ENCODE measurements at regions not wholly inside any gene's neighbourhood (a gene's known extent, or its start where the extent isn't known, plus 50 kb on each side); places are given as distances from the start of the nearest gene placed in this dataset.

DNA sequence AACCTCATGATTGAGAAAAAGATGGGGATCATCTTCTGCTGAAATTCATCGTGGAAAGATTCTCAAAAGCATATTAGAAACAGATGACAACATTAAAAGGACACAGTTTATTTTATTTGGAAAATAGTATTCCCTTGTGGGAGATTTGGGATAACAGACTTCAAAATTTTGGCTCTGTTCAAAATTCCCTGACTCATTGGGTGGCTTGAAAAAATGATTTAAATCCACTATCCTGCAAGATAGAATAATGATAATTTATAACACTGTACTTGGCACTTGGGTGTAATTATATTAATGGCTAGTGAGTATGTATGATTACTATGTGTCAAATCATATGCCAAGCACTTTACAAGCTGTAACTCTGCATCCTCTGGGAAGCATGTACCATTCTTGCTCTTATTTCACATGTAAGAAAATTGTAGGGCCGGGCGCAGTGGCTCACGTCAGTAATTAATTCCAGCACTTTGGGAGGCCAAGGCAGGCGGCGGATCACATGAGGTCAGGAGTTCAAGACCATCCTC, 128.8 kb downstream of the LMNTD1 start:
- intact Hi-C loops (cut with micrococcal nuclease) = no loop called here

DNA sequence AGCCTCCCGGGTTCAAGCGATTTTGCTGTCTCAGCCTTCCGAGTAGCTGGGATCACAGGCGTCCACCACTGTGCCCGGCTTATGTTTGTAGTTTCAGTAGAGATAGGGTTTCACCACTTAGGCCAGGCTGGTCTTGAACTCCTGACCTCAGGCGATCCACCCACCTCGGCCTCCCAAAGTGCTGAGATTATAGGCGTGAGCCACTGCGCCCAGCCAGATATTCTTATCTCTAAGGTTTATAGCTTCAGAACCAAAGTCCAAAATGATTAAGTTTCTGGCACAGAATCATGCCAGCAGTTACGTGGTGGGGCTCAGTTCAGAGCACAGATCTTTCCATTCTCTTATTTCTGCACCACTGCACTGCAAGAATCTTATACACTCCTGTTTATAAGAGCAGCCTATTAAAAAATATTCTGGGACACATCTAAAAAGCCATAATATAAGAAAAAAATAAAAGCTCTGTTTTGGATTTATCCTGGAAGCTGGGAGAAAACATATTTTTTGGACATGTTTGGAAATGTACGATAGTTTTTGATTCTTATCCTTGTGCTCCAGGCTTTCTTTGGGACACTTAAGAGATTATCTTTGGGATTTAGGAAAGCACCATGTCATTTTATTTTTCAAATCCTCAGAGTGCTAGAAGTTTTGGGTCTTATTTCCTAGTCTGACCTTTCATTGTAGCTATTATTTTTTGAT, 129.6 kb downstream of the LMNTD1 start:
- intact Hi-C loops (cut with micrococcal nuclease) = no loop called here

DNA sequence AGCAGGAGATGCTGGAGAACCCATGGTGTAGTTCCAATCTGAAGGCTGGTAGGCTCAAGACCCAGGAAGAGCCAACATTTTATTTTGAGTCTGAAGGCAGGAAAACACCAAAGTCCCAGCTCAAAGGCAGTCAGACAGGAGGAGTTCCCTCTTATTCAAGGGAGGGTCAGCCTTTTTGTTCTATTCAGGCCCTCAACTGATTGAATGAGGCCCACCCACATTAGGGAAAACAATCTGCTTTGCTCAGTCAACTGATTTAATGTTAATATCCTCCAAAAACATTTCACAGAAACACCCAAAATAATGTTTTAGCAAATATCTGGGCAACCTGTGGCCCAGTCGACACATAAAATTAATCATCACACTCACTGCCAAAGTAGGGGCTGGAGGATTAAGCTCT, 130.8 kb downstream of the LMNTD1 start:
- intact Hi-C loops (cut with micrococcal nuclease) = no loop called here

DNA sequence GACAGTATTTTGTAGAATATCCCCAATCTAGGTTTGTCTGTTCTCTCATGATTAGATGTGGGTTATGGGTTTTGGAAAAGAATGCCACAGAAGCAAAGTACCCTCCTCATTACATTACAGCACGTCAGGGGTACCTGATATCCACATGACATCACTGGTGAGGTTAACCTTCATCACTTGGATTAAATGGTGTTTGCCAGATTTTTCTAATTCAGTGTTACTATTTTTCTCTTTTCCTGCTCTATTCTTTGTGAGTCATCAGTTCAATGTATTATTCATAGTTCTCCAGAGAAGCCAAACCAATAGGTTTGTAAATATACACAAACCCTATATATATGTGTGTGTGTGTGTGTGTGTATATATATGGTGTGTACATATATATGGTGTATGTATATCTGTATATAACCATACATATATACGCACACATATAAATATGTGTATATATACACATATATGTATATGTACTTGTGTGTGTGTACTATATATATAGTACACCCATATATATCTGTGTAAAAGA, 131.4 kb downstream of the LMNTD1 start:
- intact Hi-C loops (cut with micrococcal nuclease) = no loop called here

DNA sequence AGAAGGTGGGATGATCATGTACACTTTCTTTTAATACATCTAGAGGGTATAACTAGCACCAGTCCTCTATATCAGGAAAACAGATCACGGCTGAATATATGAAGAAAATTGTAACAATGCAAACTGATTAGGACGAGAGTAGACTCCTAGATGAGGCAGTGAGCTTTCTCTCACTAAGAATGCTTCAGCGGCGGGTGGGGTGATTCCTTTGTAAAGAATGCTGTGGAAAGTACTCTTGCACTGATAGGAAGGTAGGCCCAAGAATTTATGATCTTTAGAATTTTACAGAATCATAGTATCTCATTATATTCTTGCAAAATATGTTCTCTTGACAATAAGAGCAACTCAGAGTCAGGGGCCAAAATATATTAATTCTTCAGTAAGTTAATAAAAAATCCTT, 133.0 kb downstream of the LMNTD1 start:
- intact Hi-C loops (cut with micrococcal nuclease) = no loop called here

DNA sequence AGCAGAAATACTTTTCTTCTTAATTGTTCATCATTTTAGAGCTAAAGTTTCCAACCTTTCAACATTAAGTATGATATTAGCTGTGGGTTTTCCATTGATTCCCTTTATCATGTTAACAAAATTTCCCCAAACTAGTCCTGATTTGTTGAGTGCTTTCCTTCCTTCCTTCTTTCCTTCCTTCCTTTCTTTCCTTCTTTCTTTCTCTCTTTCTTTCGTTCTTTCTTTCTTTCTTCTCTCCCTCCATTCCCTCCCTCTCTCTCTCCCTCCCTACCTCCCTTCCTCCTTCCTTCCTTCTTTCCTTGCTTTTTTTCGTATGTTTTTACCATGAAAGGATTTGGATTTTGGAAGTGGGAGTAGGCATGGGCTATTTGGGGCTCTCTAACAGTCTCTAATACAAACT, 133.5 kb downstream of the LMNTD1 start:
- intact Hi-C loops (cut with micrococcal nuclease) = no loop called here

DNA sequence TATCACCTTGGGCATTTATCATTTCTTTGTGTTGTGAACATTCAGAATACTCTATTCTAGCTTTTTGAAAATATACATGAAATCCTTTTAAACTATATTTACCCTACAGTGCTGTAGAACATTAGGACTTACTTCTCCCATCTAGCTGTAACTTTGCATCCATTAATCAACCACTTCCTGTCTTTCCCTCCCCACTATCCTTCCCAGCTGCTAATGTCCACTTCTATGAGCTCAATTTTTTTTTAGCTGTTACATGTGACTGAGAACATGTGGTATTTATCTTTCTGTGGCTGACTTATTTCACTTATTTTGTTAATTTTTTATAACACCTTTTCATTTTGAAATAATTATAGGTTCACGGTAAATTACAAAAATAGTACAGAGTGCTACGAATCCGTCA, 136.0 kb downstream of the LMNTD1 start:
- intact Hi-C loops (cut with micrococcal nuclease) = no loop called here

DNA sequence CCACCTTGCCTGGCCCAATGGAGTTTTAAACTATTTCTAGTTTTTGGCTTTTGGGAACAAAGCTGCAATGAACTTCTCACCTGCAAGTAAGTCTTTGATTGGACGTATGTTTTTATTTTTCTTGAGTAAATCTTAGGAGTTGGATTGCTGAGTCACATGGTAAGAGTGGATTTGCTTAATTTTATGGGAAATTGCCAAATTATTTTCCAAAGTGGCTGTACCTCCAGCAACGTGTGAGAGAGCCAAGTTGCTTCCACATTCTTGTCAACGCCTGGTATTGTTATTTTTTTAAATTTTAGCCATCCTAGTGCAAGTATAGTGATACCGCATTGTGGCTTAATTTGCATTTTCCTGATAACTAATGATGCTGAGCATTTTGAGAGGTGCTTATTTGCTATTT, 136.6 kb downstream of the LMNTD1 start:
- intact Hi-C loops (cut with micrococcal nuclease) = no loop called here

DNA sequence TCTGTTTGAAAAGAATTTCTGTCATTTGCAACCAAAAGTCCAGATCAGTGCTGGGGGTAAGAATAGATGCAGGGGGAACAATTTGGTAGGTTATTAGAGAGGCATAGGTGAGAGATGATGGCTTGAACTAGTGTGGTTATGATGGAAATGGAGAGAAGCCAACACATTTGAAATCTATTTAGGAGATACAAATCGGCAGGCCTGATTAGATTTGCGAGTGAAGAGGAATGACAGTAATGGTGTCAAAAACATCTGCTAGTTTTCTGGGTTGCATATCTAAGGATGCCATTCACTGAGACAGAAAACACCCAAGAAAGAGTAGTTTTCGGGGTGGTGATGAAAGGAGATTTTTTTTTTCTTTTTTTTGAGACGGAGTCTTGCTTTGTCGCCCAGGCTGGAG, 138.1 kb downstream of the LMNTD1 start:
- intact Hi-C loops (cut with micrococcal nuclease) = no loop called here

DNA sequence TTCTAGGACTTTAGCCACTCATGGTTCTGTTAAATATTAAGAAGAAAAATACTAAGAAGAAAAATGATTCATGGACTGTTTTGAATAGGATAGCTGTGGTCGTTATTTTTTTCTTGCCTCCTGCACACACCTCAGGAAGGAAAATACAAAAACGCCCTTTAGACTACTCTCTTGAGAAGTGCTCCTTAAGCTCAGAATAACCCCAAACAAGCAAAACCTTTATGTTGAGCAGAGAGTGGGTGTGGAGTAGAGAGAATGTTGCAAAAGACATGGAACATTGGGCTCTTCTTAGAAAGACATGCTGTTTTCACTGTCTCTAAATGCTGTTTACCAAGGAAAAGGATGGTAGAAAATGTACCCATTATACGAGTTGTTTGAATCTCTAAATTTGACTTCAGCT, 140.3 kb downstream of the LMNTD1 start:
- intact Hi-C loops (cut with micrococcal nuclease) = no loop called here

DNA sequence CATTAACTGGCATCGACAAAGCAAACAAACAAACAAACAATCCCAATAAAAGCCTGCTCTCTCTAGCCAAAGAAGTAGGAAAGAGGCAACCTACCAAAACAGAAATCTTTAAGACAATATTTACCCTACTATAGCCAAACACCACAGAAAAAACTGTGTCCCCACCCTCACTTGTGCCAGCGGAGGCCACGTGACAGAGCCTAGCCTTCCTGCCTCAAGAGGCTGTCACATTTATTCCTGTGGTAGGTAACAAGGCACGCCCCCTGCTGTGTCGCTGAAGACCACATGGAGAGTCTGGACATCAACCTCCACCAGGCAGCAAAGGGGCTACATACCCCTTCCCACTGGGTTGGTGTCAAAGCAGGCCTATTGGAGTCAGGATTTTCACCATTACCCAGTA, 148.1 kb downstream of the LMNTD1 start:
- intact Hi-C loops (cut with micrococcal nuclease) = no loop called here

DNA sequence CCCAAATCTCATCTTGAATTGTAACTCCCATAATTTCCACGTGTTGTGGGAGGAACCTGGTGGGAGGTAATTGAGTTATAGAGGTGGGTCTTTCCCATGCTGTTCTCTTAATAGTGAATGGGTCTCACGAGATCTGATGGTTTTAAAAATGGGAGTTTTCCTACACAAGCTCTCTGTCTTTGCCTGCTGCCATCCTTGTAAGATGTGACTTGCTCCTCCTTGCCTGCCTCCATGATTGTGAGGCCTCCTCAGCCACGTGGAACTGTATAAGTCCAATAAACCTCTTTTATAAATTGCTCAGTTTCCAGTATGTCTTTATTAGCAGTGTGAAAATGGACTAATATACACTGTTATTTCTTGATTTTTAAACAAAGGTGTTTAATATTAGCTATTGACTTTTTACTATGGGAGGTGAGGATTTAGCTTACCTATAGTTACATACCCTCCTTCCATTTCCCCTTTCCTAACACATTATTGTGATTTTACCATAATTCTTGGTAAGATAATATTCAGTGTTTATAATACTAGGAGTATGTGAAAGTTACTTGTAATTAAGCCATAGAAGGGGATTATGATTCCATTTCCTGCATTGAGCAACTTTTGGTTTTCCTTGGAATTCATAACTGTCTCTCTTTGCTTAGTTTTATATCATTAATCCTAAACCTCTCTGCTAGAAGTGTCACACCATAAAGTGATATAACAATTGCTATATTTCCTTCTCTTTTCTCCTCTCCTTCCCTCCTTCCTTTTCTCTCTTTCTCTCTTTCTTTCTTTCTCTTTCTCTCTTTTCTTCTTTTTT, 151.0 kb upstream of the KRAS start:
- intact Hi-C loops (cut with micrococcal nuclease) = no loop called here

DNA sequence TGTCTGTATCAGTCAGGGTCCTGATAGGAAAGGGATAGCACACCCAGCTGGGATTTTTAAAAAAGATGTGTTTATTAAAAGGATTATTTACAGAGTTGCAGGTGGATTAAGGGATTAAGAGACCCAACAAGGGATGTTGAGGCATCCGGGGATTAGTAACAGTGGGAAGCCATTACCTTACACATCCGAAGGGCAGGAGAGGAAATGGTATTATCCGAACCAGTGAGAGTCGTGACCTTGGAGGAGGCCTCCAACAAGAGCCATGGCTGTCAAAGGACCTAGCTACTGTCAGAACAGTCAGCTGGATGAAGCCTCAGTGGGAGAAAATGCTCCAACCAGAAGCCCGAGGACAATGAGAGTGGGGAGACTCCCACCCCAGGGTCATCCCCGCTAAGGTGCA, 146.3 kb upstream of the KRAS start:
- intact Hi-C loops (cut with micrococcal nuclease) = no loop called here

DNA sequence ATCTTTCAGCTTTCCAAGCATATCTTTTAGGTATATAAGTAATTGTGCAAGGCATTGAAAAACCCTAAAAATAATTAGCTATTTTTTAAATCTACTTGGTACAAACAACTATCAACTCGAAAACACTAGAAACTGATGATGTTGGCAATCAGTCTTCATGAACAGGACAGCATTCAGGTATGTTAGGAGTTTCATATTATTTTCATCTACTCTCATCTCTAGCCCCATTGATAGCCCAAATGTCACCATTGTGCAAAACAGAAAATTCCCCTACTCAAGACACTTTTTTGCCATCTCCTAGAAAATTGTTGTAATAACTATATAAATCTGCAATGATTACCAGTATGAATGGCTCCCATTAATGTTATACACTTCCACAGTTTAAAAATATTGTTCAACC, 144.5 kb upstream of the KRAS start:
- intact Hi-C loops (cut with micrococcal nuclease) = no loop called here

DNA sequence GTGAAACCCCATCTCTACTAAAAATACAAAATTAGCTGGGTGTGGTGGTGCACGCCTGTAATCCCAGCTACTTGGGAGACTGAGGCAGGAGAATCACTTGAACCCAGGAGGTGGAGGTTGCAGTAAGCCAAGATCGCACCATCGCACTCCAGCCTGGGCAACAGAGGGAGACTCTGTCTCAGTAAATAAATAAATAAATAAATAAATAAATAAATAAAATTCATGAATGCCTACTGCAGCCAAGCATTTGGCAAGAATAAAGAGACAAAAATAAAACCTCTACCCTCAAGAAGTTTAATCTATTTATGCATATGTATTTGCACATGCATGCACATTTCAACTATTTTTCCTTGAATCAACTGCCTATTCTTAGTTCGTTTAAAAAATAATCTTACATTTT, 144.0 kb upstream of the KRAS start:
- intact Hi-C loops (cut with micrococcal nuclease) = loop anchor here (5.0 kb wide), 1 partner anchor 1442 kb away; no protein-coding TSS in a partner anchor

DNA sequence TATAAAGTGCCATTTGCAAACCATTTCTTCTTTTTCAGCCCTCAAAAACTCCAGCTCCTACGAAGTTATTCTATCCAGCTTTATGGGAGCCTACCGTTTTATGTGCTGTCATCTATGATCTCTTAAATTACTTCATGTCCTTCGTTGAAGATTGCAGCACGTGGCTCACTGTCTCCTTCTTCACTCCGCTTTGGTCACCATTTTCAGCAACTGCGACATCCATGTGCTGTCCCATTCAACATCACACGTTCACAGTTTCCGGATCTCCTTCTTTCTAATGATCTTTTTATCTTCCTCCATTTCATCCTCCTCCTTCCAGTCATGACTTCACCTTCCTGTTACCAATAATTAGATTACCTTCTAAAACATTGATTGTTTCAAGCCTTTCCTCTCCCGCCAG, 143.3 kb upstream of the KRAS start:
- intact Hi-C loops (cut with micrococcal nuclease) = loop anchor here (5.0 kb wide), 1 partner anchor 1442 kb away; no protein-coding TSS in a partner anchor

DNA sequence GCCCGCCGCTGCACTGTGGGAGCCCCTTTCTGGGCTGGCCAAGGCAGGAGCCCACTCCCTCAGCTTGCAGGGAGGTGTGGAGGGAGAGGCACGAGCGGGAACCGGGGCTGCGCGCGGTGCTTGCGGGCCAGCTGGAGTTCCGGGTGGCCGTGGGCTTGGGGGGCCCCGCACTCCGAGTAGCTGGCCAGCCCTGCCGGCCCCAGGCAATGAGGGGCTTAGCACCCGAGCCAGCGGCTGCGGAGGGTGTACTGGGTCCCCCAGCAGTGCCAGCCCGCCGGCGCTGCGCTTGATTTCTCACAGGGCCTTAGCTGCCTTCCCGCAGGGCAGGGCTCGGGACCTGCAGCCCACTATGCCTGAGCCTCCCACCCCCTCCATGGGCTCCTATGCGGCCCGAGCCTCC, 140.6 kb upstream of the KRAS start:
- intact Hi-C loops (cut with micrococcal nuclease) = loop anchor here (5.0 kb wide), 1 partner anchor 1439 kb away; no protein-coding TSS in a partner anchor

DNA sequence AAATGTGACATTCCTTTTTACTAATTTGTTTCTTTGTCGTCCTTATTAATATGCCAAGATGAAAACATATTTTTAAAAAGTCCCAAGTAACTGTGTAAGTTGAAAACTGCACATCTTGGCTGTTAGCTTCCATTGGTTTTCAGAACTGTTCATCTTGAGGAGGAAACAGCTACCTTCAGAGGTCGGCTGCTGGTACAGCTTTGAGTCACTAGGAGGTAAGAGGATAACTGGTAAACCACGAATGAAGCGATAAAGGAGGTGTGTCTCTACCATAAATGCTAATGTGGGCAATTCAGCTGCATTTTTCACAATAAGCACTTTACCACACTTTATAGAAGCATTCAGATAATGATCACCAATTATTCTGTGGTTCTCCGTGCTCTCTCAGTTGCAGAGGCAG, 137.5 kb upstream of the KRAS start:
- intact Hi-C loops (cut with micrococcal nuclease) = loop anchor here (1.0 kb wide), 4 partner anchors 193 to 641 kb away; partner anchors contain the start of genes DNAI7 and ETFRF1

DNA sequence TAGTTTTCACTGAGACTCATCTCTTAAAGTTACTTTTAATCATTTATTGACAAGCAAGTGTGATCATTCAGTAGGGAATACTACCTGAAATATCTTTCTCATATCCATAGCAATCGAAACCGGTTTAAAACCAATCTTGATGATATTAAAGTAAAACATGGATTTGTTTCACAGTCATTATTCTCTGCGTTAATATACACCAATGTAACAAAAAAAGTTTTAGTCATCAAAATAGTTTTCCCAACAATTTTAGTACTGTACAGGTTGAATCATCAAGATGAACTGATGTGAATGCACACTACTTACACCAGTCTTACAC, 137.0 kb upstream of the KRAS start:
- intact Hi-C loops (cut with micrococcal nuclease) = loop anchor here (1.0 kb wide), 12 partner anchors 53 to 642 kb away; partner anchors contain the start of genes DNAI7, ETFRF1 and KRAS

DNA sequence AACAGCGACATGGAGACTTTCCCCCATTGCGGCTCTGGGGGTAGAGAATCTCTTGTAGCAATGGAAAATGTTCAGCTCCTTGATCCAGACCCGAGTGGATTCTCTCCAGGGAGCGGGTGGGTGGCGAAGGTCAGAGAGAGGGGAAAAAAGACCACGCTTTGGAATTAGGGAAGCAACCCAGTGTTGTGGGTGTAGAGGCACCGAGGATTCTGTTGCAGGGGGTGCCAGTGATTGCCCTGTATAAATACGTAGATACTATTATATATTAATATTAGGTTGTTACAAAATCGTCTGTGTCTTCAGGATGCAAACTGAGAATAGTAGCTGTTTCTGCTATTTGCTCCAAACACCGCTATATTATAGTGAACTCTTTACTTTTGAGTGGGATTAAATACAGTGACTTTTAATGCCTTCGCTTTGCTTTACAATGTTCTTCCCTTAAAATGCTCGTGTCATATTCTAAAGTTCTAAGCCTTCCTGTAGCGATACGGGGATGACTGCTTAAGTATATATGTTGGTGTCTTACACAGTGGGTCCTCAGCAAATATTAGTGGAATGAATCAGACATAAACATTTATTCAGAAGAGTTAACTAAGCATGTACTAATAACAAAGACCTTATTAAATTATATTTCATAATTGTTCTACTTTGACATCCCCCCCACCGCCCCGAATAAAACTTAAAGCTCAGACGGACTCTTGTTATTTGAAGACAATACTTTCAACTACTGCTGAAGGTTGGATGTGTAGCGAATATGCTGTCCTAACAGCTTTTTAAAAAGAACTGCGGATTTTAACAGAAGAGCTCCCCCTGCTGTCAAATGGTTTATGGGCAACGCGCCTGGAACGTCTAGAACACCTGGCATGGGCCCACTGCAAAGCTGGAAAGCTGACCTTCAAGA, 136.4 kb upstream of the KRAS start:
- intact Hi-C loops (cut with micrococcal nuclease) = loop anchor here (1.0 kb wide), 8 partner anchors 53 to 396 kb away; partner anchors contain the start of gene KRAS

DNA sequence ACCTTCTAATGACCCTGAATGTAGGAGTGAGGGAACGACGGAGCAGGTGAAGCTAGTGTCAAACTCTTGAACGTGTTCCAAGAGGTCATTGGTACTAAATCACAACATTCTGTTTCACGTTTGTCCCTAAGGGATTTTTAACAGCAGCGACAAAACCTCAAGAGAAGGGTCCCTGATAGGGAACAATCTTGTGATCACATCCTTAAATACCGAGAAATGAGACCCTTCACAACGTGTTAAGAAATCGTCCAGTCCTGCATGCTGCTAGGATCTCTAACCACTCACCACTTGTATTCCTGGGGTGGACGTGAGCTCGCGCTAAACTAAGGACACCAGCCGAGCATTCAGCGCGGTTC, 134.1 kb upstream of the KRAS start:
- intact Hi-C loops (cut with micrococcal nuclease) = no loop called here

Data from T-helper 1 cell treated with Interleukin-12 subunit alpha and Interleukin-12 subunit beta and Interleukin-4 antibody, amounts not matched to agents 30 ng/mL and 1 ng/mL, for 36 hours (primary cell).